OCI-LY1 (cell line): ENCODE measurements at regions not wholly inside any gene's neighbourhood (a gene's known extent, or its start where the extent isn't known, plus 50 kb on each side); places are given as distances from the start of the nearest gene placed in this dataset.

ENCODE experiments used
- H2AFZ ChIP-seq: fragments of 200-600 bp; sonication (generic), shearing (Covaris generic); 2 replicates; pipeline ENCODE4 v1.6.0; 2014; ENCODE audit warnings: antibody characterized with exemption, mild to moderate bottlenecking, low read length
- H3F3A ChIP-seq: fragments of 200-600 bp; sonication (generic), shearing (Covaris generic); 2 replicates; pipeline ENCODE4 v1.6.0; 2014; ENCODE audit warnings: mild to moderate bottlenecking, antibody characterized with exemption, low read length, moderate library complexity; ENCODE audit not compliant: insufficient read depth
- H3K27ac ChIP-seq: fragments of 200-600 bp; sonication (generic); 2 replicates; pipeline ENCODE4 v1.5.1; 2014; ENCODE audit warnings: low read length, mixed run types, mild to moderate bottlenecking, low read depth; ENCODE audit not compliant: poor library complexity, severe bottlenecking
- H3K27me3 ChIP-seq: fragments of 200-600 bp; sonication (generic); 2 replicates; pipeline ENCODE4 v1.6.0; 2014; ENCODE audit warnings: antibody characterized with exemption, mild to moderate bottlenecking, low read length, moderate library complexity; ENCODE audit not compliant: insufficient read depth
- H3K36me3 ChIP-seq: fragments of 200-600 bp; sonication (generic); 2 replicates; pipeline ENCODE4 v1.6.1; 2014; ENCODE audit warnings: mild to moderate bottlenecking, antibody characterized with exemption, low read length, moderate library complexity, mixed read lengths; ENCODE audit not compliant: insufficient read depth
- H3K4me1 ChIP-seq: fragments of 200-600 bp; sonication (generic); 2 replicates; pipeline ENCODE4 v1.5.1; 2014; ENCODE audit warnings: mild to moderate bottlenecking, low read length, moderate library complexity; ENCODE audit not compliant: insufficient read depth, severe bottlenecking
- H3K4me2 ChIP-seq: fragments of 200-600 bp; sonication (generic), shearing (Covaris generic); 2 replicates; pipeline ENCODE4 v1.6.1; 2014; ENCODE audit warnings: low read length
- H3K4me3 ChIP-seq: fragments of 200-600 bp; sonication (generic); 2 replicates; pipeline ENCODE4 v1.5.1; 2014; ENCODE audit warnings: low read length, low read depth, mild to moderate bottlenecking, mixed read lengths; ENCODE audit not compliant: poor library complexity, severe bottlenecking
- H3K79me2 ChIP-seq: fragments of 200-600 bp; shearing (Covaris generic); 2 replicates; pipeline ENCODE4 v1.6.1; 2016; ENCODE audit warnings: mixed run types, low read length, mixed read lengths; ENCODE audit not compliant: insufficient read depth
- H3K9ac ChIP-seq: fragments of 200-600 bp; sonication (generic), shearing (Covaris generic); 2 replicates; pipeline ENCODE4 v1.6.1; 2014; ENCODE audit warnings: mild to moderate bottlenecking, low read length, mixed read lengths
- H3K9me2 ChIP-seq: fragments of 200-600 bp; sonication (generic), shearing (Covaris generic); 2 replicates; pipeline ENCODE4 v1.6.1; 2014; ENCODE audit warnings: low read depth, mild to moderate bottlenecking, low read length, mixed read lengths
- H3K9me3 ChIP-seq: fragments of 200-600 bp; shearing (Covaris generic); 2 replicates; pipeline ENCODE4 v1.6.1; 2014; ENCODE audit warnings: low read length, mixed read lengths
- H4K20me1 ChIP-seq: fragments of 200-600 bp; sonication (generic), shearing (Covaris generic); 2 replicates; pipeline ENCODE4 v1.6.0; 2016; ENCODE audit warnings: mild to moderate bottlenecking, low read length; ENCODE audit not compliant: insufficient read depth
- EZH2 ChIP-seq: fragments of 200-600 bp; sonication (generic), shearing (Covaris generic); IDR thresholded peaks from 2 replicates; pipeline ENCODE4 v1.8.0; 2017; ENCODE audit warnings: borderline replicate concordance, mixed run types, mild to moderate bottlenecking, antibody characterized with exemption, low read length, moderate library complexity, mixed read lengths
- TF ChIP-seq, protein P1 (sequence below): fragments of 200-600 bp; sonication (generic), shearing (Covaris generic); IDR thresholded peaks from 2 replicates; pipeline ENCODE4 v1.5.1; 2017; ENCODE audit warnings: mild to moderate bottlenecking, antibody characterized with exemption, low read length, moderate library complexity, mixed read lengths

DNA sequence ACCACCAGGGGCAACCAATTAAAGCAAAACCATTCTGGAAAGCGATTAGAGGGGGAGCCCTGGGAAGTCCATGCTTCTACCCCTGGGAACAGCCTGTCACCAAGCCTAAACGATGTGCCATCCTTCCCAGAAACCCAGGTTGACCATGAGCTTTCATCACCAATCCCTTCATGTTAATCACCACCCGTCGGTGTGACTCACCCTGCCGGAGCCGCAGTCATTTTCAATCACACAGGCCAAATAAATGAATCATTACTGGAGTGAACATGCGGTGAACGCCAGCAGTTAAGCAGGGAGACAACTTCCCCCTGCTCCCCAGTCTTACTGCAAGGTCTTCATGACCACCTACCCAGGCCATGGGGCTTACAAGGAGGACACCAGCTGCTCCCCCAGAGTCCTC, 308.8 kb downstream of the AJAP1 start:
- Histone ChIP-seq H3K9me2 (no peaks in the 10 kb centered on the region), H3K4me3 (no peak overlapping the region)

DNA sequence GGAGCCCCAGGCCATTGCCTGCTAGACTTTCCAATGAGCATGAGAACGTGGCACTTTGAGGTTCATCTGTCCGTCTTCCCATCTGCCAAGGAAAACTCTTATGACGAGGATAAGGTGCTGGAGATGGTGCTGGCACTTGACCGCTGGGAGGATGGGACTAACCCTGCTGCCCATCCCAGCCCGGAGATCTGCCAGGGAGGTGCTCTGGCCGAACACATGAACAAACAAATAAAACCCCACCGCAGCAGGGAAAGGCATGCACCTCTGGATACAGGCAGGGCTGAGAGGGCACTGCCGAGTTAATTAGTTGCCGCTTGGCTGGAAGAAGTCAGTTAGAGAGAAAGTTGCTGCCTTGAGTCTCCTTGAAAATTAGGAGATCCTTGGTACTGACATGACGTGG, 308.4 kb downstream of the AJAP1 start:
- H2AFZ ChIP-seq = no peak overlapping the region
- H3K27ac ChIP-seq = no peak overlapping the region
- H3K4me3 ChIP-seq = no peak overlapping the region
- H3K4me2 ChIP-seq = no peak overlapping the region
- H3K9me2 ChIP-seq = no peaks in the 10 kb centered on the region
- no peaks in the 10 kb centered on the region for H3K4me1 ChIP-seq
- H3K79me2 ChIP-seq = no peaks in the 10 kb centered on the region
- no peaks in the 10 kb centered on the region for H3K36me3 ChIP-seq
- H4K20me1 ChIP-seq = no peaks in the 10 kb centered on the region
- H3F3A ChIP-seq = no peaks in the 10 kb centered on the region
- H3K27me3 ChIP-seq = no peaks in the 10 kb centered on the region; the same call in 1 of the 2 replicates
- no peak overlapping the region for H3K9ac ChIP-seq
- H3K9me3 ChIP-seq = no peaks in the 10 kb centered on the region
- no peak for TF ChIP-seq EZH2
- TF ChIP-seq, protein P1, sequence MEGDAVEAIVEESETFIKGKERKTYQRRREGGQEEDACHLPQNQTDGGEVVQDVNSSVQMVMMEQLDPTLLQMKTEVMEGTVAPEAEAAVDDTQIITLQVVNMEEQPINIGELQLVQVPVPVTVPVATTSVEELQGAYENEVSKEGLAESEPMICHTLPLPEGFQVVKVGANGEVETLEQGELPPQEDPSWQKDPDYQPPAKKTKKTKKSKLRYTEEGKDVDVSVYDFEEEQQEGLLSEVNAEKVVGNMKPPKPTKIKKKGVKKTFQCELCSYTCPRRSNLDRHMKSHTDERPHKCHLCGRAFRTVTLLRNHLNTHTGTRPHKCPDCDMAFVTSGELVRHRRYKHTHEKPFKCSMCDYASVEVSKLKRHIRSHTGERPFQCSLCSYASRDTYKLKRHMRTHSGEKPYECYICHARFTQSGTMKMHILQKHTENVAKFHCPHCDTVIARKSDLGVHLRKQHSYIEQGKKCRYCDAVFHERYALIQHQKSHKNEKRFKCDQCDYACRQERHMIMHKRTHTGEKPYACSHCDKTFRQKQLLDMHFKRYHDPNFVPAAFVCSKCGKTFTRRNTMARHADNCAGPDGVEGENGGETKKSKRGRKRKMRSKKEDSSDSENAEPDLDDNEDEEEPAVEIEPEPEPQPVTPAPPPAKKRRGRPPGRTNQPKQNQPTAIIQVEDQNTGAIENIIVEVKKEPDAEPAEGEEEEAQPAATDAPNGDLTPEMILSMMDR = no peak

More for the DNA sequence above, 308.8 kb downstream of the AJAP1 start:
- Histone ChIP-seq H3K79me2 (no peaks in the 10 kb centered on the region), H3K4me1 (no peaks in the 10 kb centered on the region), H3K27me3 (no peaks in the 10 kb centered on the region; the same call in 1 of the 2 replicates), H3F3A (no peaks in the 10 kb centered on the region), H3K4me2 (no peak overlapping the region), H3K36me3 (no peaks in the 10 kb centered on the region), H3K9ac (no peak overlapping the region), H4K20me1 (no peaks in the 10 kb centered on the region), H3K9me3 (no peaks in the 10 kb centered on the region), H3K27ac (no peak overlapping the region), H2AFZ (no peak overlapping the region)
- TF ChIP-seq, protein P1 = no peak
- TF ChIP-seq EZH2 = no peak

DNA sequence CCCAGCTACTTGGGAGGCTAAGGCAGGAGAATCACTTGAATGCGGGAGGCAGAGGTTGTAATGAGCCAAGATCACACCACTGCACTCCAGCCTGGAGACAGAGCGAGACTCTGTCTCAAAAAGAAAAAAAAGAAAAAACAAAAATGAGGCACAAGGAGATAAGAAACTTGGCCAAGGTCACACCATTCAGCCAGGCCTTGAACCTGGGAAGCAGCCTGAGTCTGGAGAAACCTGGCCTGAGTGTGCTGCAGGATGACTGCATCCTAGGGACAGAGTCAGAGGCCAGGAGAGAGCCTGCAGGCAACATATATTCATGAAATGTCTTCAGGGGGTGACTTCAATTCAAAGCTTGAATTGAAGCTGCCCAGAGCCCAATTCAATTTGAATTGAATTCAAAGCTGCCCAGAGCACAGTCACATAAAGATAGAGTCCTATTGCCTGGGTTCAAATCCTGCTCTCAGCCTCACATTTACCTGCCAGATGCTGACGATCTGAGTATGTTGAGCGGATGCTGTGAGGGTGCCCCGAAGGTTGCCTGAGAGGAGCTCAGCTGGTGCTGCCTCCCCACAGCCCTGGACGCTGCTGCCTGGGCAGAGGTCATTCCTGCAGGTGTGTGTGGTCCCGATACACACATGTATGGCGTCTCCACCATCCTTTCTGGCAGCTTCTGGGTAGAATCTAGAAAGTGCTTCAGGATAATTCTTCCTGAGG, 307.7 kb downstream of the AJAP1 start:
- Histone ChIP-seq H3K9me3 (no peaks in the 10 kb centered on the region), H3K27me3 (no peaks in the 10 kb centered on the region; the same call in 1 of the 2 replicates), H3K9me2 (no peaks in the 10 kb centered on the region), H3K79me2 (no peaks in the 10 kb centered on the region), H3K4me2 (no peak overlapping the region), H3K4me3 (no peak overlapping the region), H3K4me1 (no peaks in the 10 kb centered on the region), H3K36me3 (no peaks in the 10 kb centered on the region), H3K9ac (no peak overlapping the region), H3F3A (no peaks in the 10 kb centered on the region), H2AFZ (no peak overlapping the region), H4K20me1 (no peaks in the 10 kb centered on the region), H3K27ac (no peak overlapping the region)
- TF ChIP-seq, protein P1 = no peak
- TF ChIP-seq EZH2 = no peak
